DOHH2 (cell line): ENCODE measurements at regions not wholly inside any gene's neighbourhood (a gene's known extent, or its start where the extent isn't known, plus 50 kb on each side); places are given as distances from the start of the nearest gene placed in this dataset.

Experiments used
- H3F3A ChIP-seq: fragments of 200-600 bp; sonication (generic), shearing (Covaris generic); 2 replicates; pipeline ENCODE4 v1.6.0; 2016; ENCODE audit warnings: antibody characterized with exemption, mild to moderate bottlenecking; ENCODE audit not compliant: control insufficient read depth, insufficient read depth
- H3K27ac ChIP-seq: fragments of 200-600 bp; sonication (generic); 2 replicates; pipeline ENCODE4 v1.5.1; 2014; ENCODE audit warnings: low read depth, mild to moderate bottlenecking, low read length, moderate library complexity
- H3K27me3 ChIP-seq: fragments of 200-600 bp; sonication (generic); 2 replicates; pipeline ENCODE4 v1.6.1; 2014; ENCODE audit warnings: mild to moderate bottlenecking, low read length, mixed read lengths; ENCODE audit not compliant: control insufficient read depth
- H3K36me3 ChIP-seq: fragments of 200-600 bp; sonication (generic); 2 replicates; pipeline ENCODE4 v1.6.1; 2014; ENCODE audit warnings: mild to moderate bottlenecking, low read length, moderate library complexity, mixed read lengths; ENCODE audit not compliant: control insufficient read depth
- H3K4me1 ChIP-seq: fragments of 200-600 bp; sonication (generic); 2 replicates; pipeline ENCODE4 v1.6.1; 2014; ENCODE audit warnings: mild to moderate bottlenecking, low read length, mixed read lengths; ENCODE audit not compliant: control insufficient read depth
- H3K4me2 ChIP-seq: fragments of 200-600 bp; sonication (generic); 2 replicates; pipeline ENCODE4 v1.6.0; 2014; ENCODE audit warnings: mild to moderate bottlenecking, low read length, moderate library complexity
- H3K4me3 ChIP-seq: fragments of 200-600 bp; sonication (generic); 2 replicates; pipeline ENCODE4 v1.5.1; 2014; ENCODE audit warnings: mild to moderate bottlenecking, low read length, mixed read lengths
- H3K79me2 ChIP-seq: fragments of 200-600 bp; sonication (generic); 2 replicates; pipeline ENCODE4 v1.6.1; 2014; ENCODE audit warnings: mild to moderate bottlenecking, low read length, mixed read lengths; ENCODE audit not compliant: control insufficient read depth
- H3K9me2 ChIP-seq: fragments of 200-600 bp; sonication (generic); replicated peaks from 2 replicates; pipeline ENCODE4 v1.6.1; 2014; ENCODE audit warnings: mild to moderate bottlenecking, low read length, mixed read lengths; ENCODE audit not compliant: control insufficient read depth
- H3K9me3 ChIP-seq: fragments of 200-600 bp; sonication (generic); 2 replicates; pipeline ENCODE4 v1.6.1; 2014; ENCODE audit warnings: antibody characterized with exemption, low read length, mixed read lengths; ENCODE audit not compliant: control insufficient read depth, insufficient read depth
- H4K20me1 ChIP-seq: fragments of 200-600 bp; sonication (generic); 2 replicates; pipeline ENCODE4 v1.6.0; 2014; ENCODE audit warnings: low read depth, mild to moderate bottlenecking, antibody characterized with exemption, low read length, moderate library complexity; ENCODE audit not compliant: control insufficient read depth, insufficient read depth
- CTCF ChIP-seq: fragments of 200-600 bp; sonication (generic); IDR thresholded peaks from one replicate; pipeline ENCODE4 v1.5.1; 2014; ENCODE audit warnings: antibody characterized with exemption, mild to moderate bottlenecking, low read depth, low read length; ENCODE audit not compliant: poor library complexity, severe bottlenecking
- EZH2phosphoT487 ChIP-seq: fragments of 200-600 bp; sonication (generic); IDR thresholded peaks from 2 replicates; pipeline ENCODE4 v1.6.1; 2017; ENCODE audit warnings: borderline replicate concordance, mild to moderate bottlenecking, antibody characterized with exemption, low read length, moderate library complexity, mixed read lengths

- Histone ChIP-seq H3K4me2 (no peak overlapping the region), H3F3A (no peaks in the 10 kb centered on the region), H3K27ac (no peak overlapping the region), H3K27me3 (no peaks in the 10 kb centered on the region), H3K4me3 (no peak overlapping the region), H3K79me2 (no peaks in the 10 kb centered on the region), H3K4me1 (no peaks in the 10 kb centered on the region), H3K36me3 (no peaks in the 10 kb centered on the region), H3K9me2 (no peaks in the 10 kb centered on the region), H4K20me1 (no peaks in the 10 kb centered on the region), H3K9me3 (no peaks in the 10 kb centered on the region)
- no peak for TF ChIP-seq CTCF
- TF ChIP-seq EZH2phosphoT487 = no peak
Observed at GRCh38 chr3:76063019-76063418, 277.7 kb upstream of the ZNF717 start.

- H3K27ac ChIP-seq = no peak overlapping the region
- no peaks in the 10 kb centered on the region for H3F3A ChIP-seq
- H3K9me3 ChIP-seq = no peaks in the 10 kb centered on the region
- H3K4me1 ChIP-seq = no peaks in the 10 kb centered on the region
- H3K4me2 ChIP-seq = no peak overlapping the region
- TF ChIP-seq EZH2phosphoT487 (no peak), CTCF (no peak)
- H4K20me1 ChIP-seq = no peaks in the 10 kb centered on the region
- H3K9me2 ChIP-seq = no peaks in the 10 kb centered on the region
- H3K79me2 ChIP-seq = no peaks in the 10 kb centered on the region
- H3K36me3 ChIP-seq = no peaks in the 10 kb centered on the region
- H3K4me3 ChIP-seq = no peak overlapping the region
- no peaks in the 10 kb centered on the region for H3K27me3 ChIP-seq
Observed at GRCh38 chr3:76063811-76064210, 278.5 kb upstream of the ZNF717 start.

GRCh38 chr3:76065964-76066363, 280.6 kb upstream of the ZNF717 start:
- H3F3A ChIP-seq = no peaks in the 10 kb centered on the region
- TF ChIP-seq CTCF (no peak), EZH2phosphoT487 (no peak)
- H3K4me2 ChIP-seq = no peak overlapping the region

GRCh38 chr3:76078101-76078500, 292.8 kb upstream of the ZNF717 start:
- no peaks in the 10 kb centered on the region for H3K9me2 ChIP-seq
- H3K9me3 ChIP-seq = no peaks in the 10 kb centered on the region
- H3K79me2 ChIP-seq = no peaks in the 10 kb centered on the region
- no peaks in the 10 kb centered on the region for H4K20me1 ChIP-seq
- H3F3A ChIP-seq = no peaks in the 10 kb centered on the region
- no peak overlapping the region for H3K27ac ChIP-seq
- no peaks in the 10 kb centered on the region for H3K4me1 ChIP-seq
- H3K27me3 ChIP-seq = no peaks in the 10 kb centered on the region
- no peaks in the 10 kb centered on the region for H3K36me3 ChIP-seq
- H3K4me3 ChIP-seq = no peak overlapping the region
- H3K4me2 ChIP-seq = no peak overlapping the region
- TF ChIP-seq EZH2phosphoT487 (no peak), CTCF (no peak)

More at GRCh38 chr3:76065964-76066363, 280.6 kb upstream of the ZNF717 start:
- Histone ChIP-seq H3K79me2 (no peaks in the 10 kb centered on the region), H3K4me3 (no peak overlapping the region), H3K9me3 (no peaks in the 10 kb centered on the region), H4K20me1 (no peaks in the 10 kb centered on the region), H3K4me1 (no peaks in the 10 kb centered on the region), H3K27ac (no peak overlapping the region), H3K27me3 (no peaks in the 10 kb centered on the region), H3K36me3 (no peaks in the 10 kb centered on the region), H3K9me2 (no peaks in the 10 kb centered on the region)
